ENCODE measurements at regions not wholly inside any gene's neighbourhood (a gene's known extent, or its start where the extent isn't known, plus 50 kb on each side); places are given as distances from the start of the nearest gene placed in this dataset.

- Histone ChIP-seq H3K9me1 (ENCODE audit: control insufficient read depth, extremely low read depth, insufficient read depth, low read length) (no peaks in the 10 kb centered on the region), H3K79me2 (ENCODE audit: control insufficient read depth, insufficient read depth, low read length) (no peaks in the 10 kb centered on the region), H3K4me3 (ENCODE audit: control insufficient read depth in 2 of 3, extremely low read depth in 1 of 3, insufficient read depth in 2 of 3, low read depth in 1 of 3, low read length in 3 of 3) (no peak overlapping the region), H3K4me1 (ENCODE audit: control insufficient read depth, extremely low read depth, insufficient read depth, low read length) (no peaks in the 10 kb centered on the region), H2AFZ (ENCODE audit: control insufficient read depth, low read length) (no peak overlapping the region), H3K9ac (ENCODE audit: control insufficient read depth, extremely low read depth, insufficient read depth, low read length) (no peak overlapping the region), H3K27ac (ENCODE audit: control insufficient read depth, insufficient read depth, low read length) (no peak overlapping the region), H3K27me3 (ENCODE audit: control insufficient read depth, extremely low read depth, insufficient read depth, low read length) (no peaks in the 10 kb centered on the region), H3K4me2 (ENCODE audit: control insufficient read depth, extremely low read depth, insufficient read depth, low read depth, low read length) (no peak overlapping the region), H4K20me1 (ENCODE audit: control insufficient read depth, extremely low read depth, insufficient read depth, low read length) (no peaks in the 10 kb centered on the region), H3K9me3 (ENCODE audit: control insufficient read depth, low read depth, low read length) (no peaks in the 10 kb centered on the region), H3K36me3 (ENCODE audit: control insufficient read depth in 2 of 2, extremely low read depth in 1 of 2, insufficient read depth in 2 of 2, low read length in 2 of 2) (no peaks in the 10 kb centered on the region)
- dilution Hi-C loops (cut with MboI; ENCODE audit: extremely low pct_ligation_motif_present, low sequenced_read_pairs), result no loop called here
- FAIRE-seq (no peak), DNase-seq (ENCODE audit: low read depth, low spot score) (no peak)
- no peak for TF ChIP-seq EZH2 (IDR thresholded peaks at IDR 0.05; ENCODE audit: low read length)
- TF ChIP-seq CTCF (optimal IDR thresholded peaks at IDR 0.05 in 1 of 3, IDR thresholded peaks at IDR 0.05 in 1 of 3, conservative IDR thresholded peaks at IDR 0.05 in 1 of 3; ENCODE audit: extremely low read depth in 1 of 3, insufficient read depth in 2 of 3, low read length in 3 of 3), result no peak
These were observed 652.1 kb downstream of the GABRG2 start for GRCh38 chr5:162719720-162720119.

GRCh38 chr5:162721125-162721524, 653.6 kb downstream of the GABRG2 start:
- Histone ChIP-seq H4K20me1 (ENCODE audit: control insufficient read depth, extremely low read depth, insufficient read depth, low read length) (no peaks in the 10 kb centered on the region), H3K9ac (ENCODE audit: control insufficient read depth, extremely low read depth, insufficient read depth, low read length) (no peak overlapping the region), H3K9me3 (ENCODE audit: control insufficient read depth, low read depth, low read length) (no peaks in the 10 kb centered on the region), H3K9me1 (ENCODE audit: control insufficient read depth, extremely low read depth, insufficient read depth, low read length) (no peaks in the 10 kb centered on the region), H3K4me1 (ENCODE audit: control insufficient read depth, extremely low read depth, insufficient read depth, low read length) (no peaks in the 10 kb centered on the region), H3K4me2 (ENCODE audit: control insufficient read depth, extremely low read depth, insufficient read depth, low read depth, low read length) (no peak overlapping the region), H3K27me3 (ENCODE audit: control insufficient read depth, extremely low read depth, insufficient read depth, low read length) (no peaks in the 10 kb centered on the region), H3K36me3 (ENCODE audit: control insufficient read depth in 2 of 2, extremely low read depth in 1 of 2, insufficient read depth in 2 of 2, low read length in 2 of 2) (no peaks in the 10 kb centered on the region), H3K4me3 (ENCODE audit: control insufficient read depth in 2 of 3, extremely low read depth in 1 of 3, insufficient read depth in 2 of 3, low read depth in 1 of 3, low read length in 3 of 3) (no peak overlapping the region), H3K79me2 (ENCODE audit: control insufficient read depth, insufficient read depth, low read length) (no peaks in the 10 kb centered on the region), H2AFZ (ENCODE audit: control insufficient read depth, low read length) (no peak overlapping the region), H3K27ac (ENCODE audit: control insufficient read depth, insufficient read depth, low read length) (no peak overlapping the region)
- FAIRE-seq (no peak), DNase-seq (ENCODE audit: low read depth, low spot score) (no peak)
- TF ChIP-seq EZH2 (IDR thresholded peaks at IDR 0.05; ENCODE audit: low read length) (no peak), CTCF (optimal IDR thresholded peaks at IDR 0.05 in 1 of 3, IDR thresholded peaks at IDR 0.05 in 1 of 3, conservative IDR thresholded peaks at IDR 0.05 in 1 of 3; ENCODE audit: extremely low read depth in 1 of 3, insufficient read depth in 2 of 3, low read length in 3 of 3) (no peak)
- dilution Hi-C loops (cut with MboI; ENCODE audit: extremely low pct_ligation_motif_present, low sequenced_read_pairs), result no loop called here

Data from keratinocyte (primary cell).